Peyer's patch (tissue), 4 donors: ENCODE measurements at regions not wholly inside any gene's neighbourhood (a gene's known extent, or its start where the extent isn't known, plus 50 kb on each side); places are given as distances from the start of the nearest gene placed in this dataset.

Experiments
- CTCF ChIP-seq, 6 experiments: fragments of 450-650 bp in 4 of 6; fragments of 200-600 bp in 2 of 6; sonication (generic) in 1 of 6; IDR thresholded peaks; one replicate each; pipeline ENCODE4 v1.5.1; 2017 to 2019; ENCODE audit warnings: antibody characterized with exemption in 6 of 6, mild to moderate bottlenecking in 3 of 6, moderate library complexity in 1 of 6
- POLR2A ChIP-seq, 2 donors: fragments of 450-650 bp; IDR thresholded peaks; one replicate each; pipeline ENCODE4 v1.5.1; 2017; ENCODE audit warnings: antibody characterized with exemption in 2 of 2, mild to moderate bottlenecking in 2 of 2, moderate library complexity in 2 of 2

- TF ChIP-seq CTCF (IDR thresholded peaks at IDR 0.05): no peak
- no peak for TF ChIP-seq POLR2A (IDR thresholded peaks at IDR 0.05)
Observed at GRCh38 chr20:22810030-22810429, 225.1 kb upstream of the SSTR4 start.
